Fibroblast of skin of left biceps (primary cell): ENCODE measurements at regions not wholly inside any gene's neighbourhood (a gene's known extent, or its start where the extent isn't known, plus 50 kb on each side); places are given as distances from the start of the nearest gene placed in this dataset.

Experiments used
- DNase-seq, 2 experiments: peaks; one replicate each; pipeline ENCODE4 v3.0.0-alpha.2; 2013; ENCODE audit warnings: low read depth in 2 of 2

GRCh38 chr3:72398781-72399180, 449.5 kb downstream of the SHQ1 start:
- no peak for DNase-seq

- no peak for DNase-seq
Measured at GRCh38 chr3:72397586-72397985, 450.7 kb downstream of the SHQ1 start.

- DNase-seq: no peak
Measured at GRCh38 chr3:72396899-72397298, 451.3 kb downstream of the SHQ1 start.

- peak; percentile 48 to 51 for DNase-seq
Measured at GRCh38 chr3:72395776-72396311, 452.4 kb downstream of the SHQ1 start.

GRCh38 chr3:72393455-72393854, 454.8 kb downstream of the SHQ1 start:
- DNase-seq: no peak

GRCh38 chr3:72391659-72392058, 456.6 kb downstream of the SHQ1 start:
- DNase-seq: no peak

- DNase-seq: peak; percentile 47 to 49
Measured at GRCh38 chr3:72390841-72391240, 457.4 kb downstream of the SHQ1 start.

GRCh38 chr3:72388644-72389043, 459.6 kb downstream of the SHQ1 start:
- DNase-seq: no peak

- DNase-seq: no peak
Measured at GRCh38 chr3:72388117-72388516, 460.1 kb downstream of the SHQ1 start.

- no peak for DNase-seq
Measured at GRCh38 chr3:72386327-72387000, 461.8 kb downstream of the SHQ1 start.

GRCh38 chr3:72385167-72385566, 463.1 kb downstream of the SHQ1 start:
- no peak for DNase-seq

GRCh38 chr3:72384602-72385001, 463.6 kb downstream of the SHQ1 start:
- no peak for DNase-seq

- no peak for DNase-seq
Measured at GRCh38 chr3:72383883-72384282, 464.4 kb downstream of the SHQ1 start.

GRCh38 chr3:72383230-72383629, 465.0 kb downstream of the SHQ1 start:
- no peak for DNase-seq

GRCh38 chr3:72382460-72382859, 465.8 kb downstream of the SHQ1 start:
- no peak for DNase-seq

- DNase-seq: no peak
Measured at GRCh38 chr3:72381584-72381983, 466.7 kb downstream of the SHQ1 start.

GRCh38 chr3:72380711-72381493, 467.3 kb downstream of the SHQ1 start:
- DNase-seq: no peak

GRCh38 chr3:72380193-72380592, 468.1 kb downstream of the SHQ1 start:
- no peak for DNase-seq

GRCh38 chr3:72379500-72380187, 468.6 kb downstream of the SHQ1 start:
- DNase-seq: no peak

GRCh38 chr3:72378287-72378686, 470.0 kb downstream of the SHQ1 start:
- DNase-seq: no peak

GRCh38 chr3:72376956-72377710, 471.1 kb downstream of the SHQ1 start:
- DNase-seq: no peak
